ENCODE measurements at regions not wholly inside any gene's neighbourhood (a gene's known extent, or its start where the extent isn't known, plus 50 kb on each side); places are given as distances from the start of the nearest gene placed in this dataset.
"Not testable (repeated sequence)": the region's sequence is repeated elsewhere in the genome, so short reads cannot be mapped to it uniquely, and the experiment has no call there.

GRCh38 chr9:29188771-29189170 lies 1615.5 kb upstream of the C9orf72 start:
- H3K4me3 ChIP-seq (replicated peaks in 1 of 2; ENCODE audit: low read depth in 1 of 2, low read length in 2 of 2); H3K79me2 ChIP-seq (ENCODE audit: insufficient read depth, low read length); H4K20me1 ChIP-seq (ENCODE audit: insufficient read depth); H2AFZ ChIP-seq (ENCODE audit: low read depth, low read length, poor library complexity, severe bottlenecking); DNase-seq (ENCODE audit: low read depth, low spot score); POLR2A ChIA-PET; H3K4me2 ChIP-seq (ENCODE audit: low read length); H3K9me3 ChIP-seq (ENCODE audit: control insufficient read depth in 1 of 2, insufficient read depth in 1 of 2, low read depth in 1 of 2, low read length in 2 of 2); BruUV-seq (replicated peaks); RAD21 ChIA-PET (ENCODE audit: low non-redundant PET in 1 of 2, low total read pairs in 2 of 2, uncharacterized antibody in 2 of 2, unreplicated experiment in 2 of 2); CTCF ChIA-PET; intact Hi-C loops (cut with micrococcal nuclease); H3K36me3 ChIP-seq (ENCODE audit: control insufficient read depth in 1 of 2, insufficient read depth in 2 of 2, low read length in 2 of 2); H3K9me2 ChIP-seq (ENCODE audit: insufficient read depth); H3K27ac ChIP-seq (ENCODE audit: low read depth, low read length); H3K4me1 ChIP-seq (ENCODE audit: control insufficient read depth in 1 of 2, insufficient read depth in 2 of 2, low read length in 2 of 2); H3K27me3 ChIP-seq (ENCODE audit: insufficient read depth, low read length); ATAC-seq; H3K9ac ChIP-seq (ENCODE audit: low read length): not testable (repeated sequence)

GRCh38 chr9:29189221-29189620 lies 1615.9 kb upstream of the C9orf72 start:
- RAD21 ChIA-PET (ENCODE audit: low non-redundant PET in 1 of 2, low total read pairs in 2 of 2, uncharacterized antibody in 2 of 2, unreplicated experiment in 2 of 2); H3K27ac ChIP-seq (ENCODE audit: low read depth, low read length); H3K4me3 ChIP-seq (replicated peaks in 1 of 2; ENCODE audit: low read depth in 1 of 2, low read length in 2 of 2); H3K9ac ChIP-seq (ENCODE audit: low read length); CTCF ChIA-PET; BruUV-seq (replicated peaks); H2AFZ ChIP-seq (ENCODE audit: low read depth, low read length, poor library complexity, severe bottlenecking); H3K36me3 ChIP-seq (ENCODE audit: control insufficient read depth in 1 of 2, insufficient read depth in 2 of 2, low read length in 2 of 2); intact Hi-C loops (cut with micrococcal nuclease); H3K4me2 ChIP-seq (ENCODE audit: low read length); ATAC-seq; H3K27me3 ChIP-seq (ENCODE audit: insufficient read depth, low read length); POLR2A ChIA-PET; H3K4me1 ChIP-seq (ENCODE audit: control insufficient read depth in 1 of 2, insufficient read depth in 2 of 2, low read length in 2 of 2); H3K9me3 ChIP-seq (ENCODE audit: control insufficient read depth in 1 of 2, insufficient read depth in 1 of 2, low read depth in 1 of 2, low read length in 2 of 2); H3K79me2 ChIP-seq (ENCODE audit: insufficient read depth, low read length); H3K9me2 ChIP-seq (ENCODE audit: insufficient read depth); DNase-seq (ENCODE audit: low read depth, low spot score); H4K20me1 ChIP-seq (ENCODE audit: insufficient read depth): not testable (repeated sequence)

GRCh38 chr9:29198861-29199260 lies 1625.6 kb upstream of the C9orf72 start:
- no peaks in the 10 kb centered on the region for H3K4me1 ChIP-seq (ENCODE audit: control insufficient read depth in 1 of 2, insufficient read depth in 2 of 2, low read length in 2 of 2)
- H3K4me3 ChIP-seq (replicated peaks in 1 of 2; ENCODE audit: low read depth in 1 of 2, low read length in 2 of 2): no peak overlapping the region
- H3K9me2 ChIP-seq (ENCODE audit: insufficient read depth): no peaks in the 10 kb centered on the region
- POLR2A ChIA-PET: no interaction called here
- no peak for ATAC-seq
- no peak overlapping the region for H3K27ac ChIP-seq (ENCODE audit: low read depth, low read length)
- H3K27me3 ChIP-seq (ENCODE audit: insufficient read depth, low read length): no peaks in the 10 kb centered on the region
- no peaks in the 10 kb centered on the region for H3K79me2 ChIP-seq (ENCODE audit: insufficient read depth, low read length)
- no peaks in the 10 kb centered on the region for H4K20me1 ChIP-seq (ENCODE audit: insufficient read depth)
- intact Hi-C loops (cut with micrococcal nuclease): no loop called here
- no peak overlapping the region for H2AFZ ChIP-seq (ENCODE audit: low read depth, low read length, poor library complexity, severe bottlenecking)
- DNase-seq (ENCODE audit: low read depth, low spot score): no peak
- no TSS peak for BruUV-seq (replicated peaks)
- TF ChIP-seq RAD21 (IDR thresholded peaks at IDR 0.05; ENCODE audit: low read depth): no peak
- TF ChIP-seq REST (IDR thresholded peaks at IDR 0.05; ENCODE audit: low read depth): no peak
- no peak for TF ChIP-seq SIN3A (IDR thresholded peaks at IDR 0.05; ENCODE audit: low read depth)
- no peak for TF ChIP-seq POLR2AphosphoS5 (IDR thresholded peaks at IDR 0.05; ENCODE audit: low read depth, low read length)
- no peak overlapping the region for H3K4me2 ChIP-seq (ENCODE audit: low read length)
- H3K36me3 ChIP-seq (ENCODE audit: control insufficient read depth in 1 of 2, insufficient read depth in 2 of 2, low read length in 2 of 2): no peaks in the 10 kb centered on the region
- H3K9me3 ChIP-seq (ENCODE audit: control insufficient read depth in 1 of 2, insufficient read depth in 1 of 2, low read depth in 1 of 2, low read length in 2 of 2): no peaks in the 10 kb centered on the region
- RAD21 ChIA-PET (ENCODE audit: low non-redundant PET in 1 of 2, low total read pairs in 2 of 2, uncharacterized antibody in 2 of 2, unreplicated experiment in 2 of 2): no interaction called here
- CTCF ChIA-PET: no interaction called here
- H3K9ac ChIP-seq (ENCODE audit: low read length): no peak overlapping the region
